Stimulated activated CD4-positive, alpha-beta T cell treated with anti-CD3 and anti-CD28 coated beads, Interleukin-1b, Interleukin-23, amount 100 ng/mL, for 48 hours (primary cell): ENCODE measurements at regions not wholly inside any gene's neighbourhood (a gene's known extent, or its start where the extent isn't known, plus 50 kb on each side); places are given as distances from the start of the nearest gene placed in this dataset.
"Not testable (repeated sequence)": the region's sequence is repeated elsewhere in the genome, so short reads cannot be mapped to it uniquely, and the experiment has no call there.

Source experiments
- DNase-seq: peaks from one replicate; pipeline ENCODE4 v3.0.0-alpha.2; 2020

GRCh38 chr10:28897617-28898464 lies 220.5 kb downstream of the BAMBI start:
- no peak for DNase-seq

- DNase-seq: no peak
These were observed 224.9 kb downstream of the BAMBI start for GRCh38 chr10:28902215-28902614.

- no peak for DNase-seq
These were observed 225.7 kb downstream of the BAMBI start for GRCh38 chr10:28903063-28903462.

GRCh38 chr10:28903736-28904135 lies 226.4 kb downstream of the BAMBI start:
- DNase-seq: no peak

DNA sequence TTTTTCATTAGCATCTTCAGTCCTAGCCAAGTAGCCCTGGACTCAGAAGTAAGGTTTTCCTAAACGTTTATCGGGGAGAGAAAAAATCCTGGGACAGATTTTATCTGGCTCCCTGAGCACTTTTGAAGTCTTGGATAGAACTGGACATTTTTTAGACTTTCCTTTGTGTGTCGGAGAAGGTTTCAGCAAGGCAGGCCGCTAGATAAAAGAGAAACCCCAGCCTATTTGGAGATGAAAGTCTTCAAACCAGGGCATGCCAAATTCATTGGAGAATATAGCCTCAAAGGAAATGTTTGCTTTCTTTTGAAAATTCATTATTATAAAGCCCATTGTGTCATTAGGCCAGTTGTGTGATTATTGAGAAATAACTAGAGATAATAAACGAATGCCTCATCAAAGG lies 228.1 kb downstream of the BAMBI start:
- no peak for DNase-seq

DNA sequence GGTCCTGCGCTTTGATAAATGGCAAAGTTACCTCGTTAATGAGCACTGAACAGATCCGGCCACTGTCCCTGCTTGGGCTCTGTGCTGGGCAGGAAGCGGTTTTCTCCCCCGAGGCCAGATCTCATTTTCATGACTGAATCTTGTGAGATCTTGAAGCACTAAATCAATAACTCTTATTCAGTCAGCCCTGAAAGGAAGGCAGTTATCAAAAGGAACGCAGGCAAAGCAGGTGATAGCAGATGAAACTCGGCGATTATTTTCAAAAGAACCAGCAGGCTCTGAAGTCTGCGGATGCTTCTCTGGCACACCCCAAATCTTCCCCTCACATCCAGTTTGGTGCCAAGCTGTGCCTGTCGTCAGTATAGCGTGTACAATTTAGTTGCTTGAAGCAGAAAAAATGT lies 228.7 kb downstream of the BAMBI start:
- no peak for DNase-seq

GRCh38 chr10:28906415-28906814 lies 229.1 kb downstream of the BAMBI start:
- no peak for DNase-seq

DNA sequence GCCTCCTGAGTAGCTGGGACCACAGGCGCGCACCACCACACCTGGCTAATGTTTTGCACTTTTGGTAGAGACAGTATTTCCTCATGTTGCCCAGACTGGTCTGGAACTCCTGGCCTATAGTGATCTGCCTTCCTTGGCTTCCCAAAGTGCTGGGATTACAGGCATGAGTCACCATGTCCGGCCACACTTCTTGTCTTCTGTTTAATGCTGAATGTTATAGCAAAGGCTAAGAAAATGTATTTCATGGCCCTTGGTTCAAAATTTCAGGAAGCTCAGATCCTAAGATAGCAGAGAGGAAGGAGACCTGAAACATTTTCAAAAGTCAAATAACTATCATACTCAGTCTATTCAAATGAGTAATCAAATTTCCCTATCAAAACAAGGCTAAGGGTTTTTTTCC lies 229.6 kb downstream of the BAMBI start:
- DNase-seq: no peak

DNA sequence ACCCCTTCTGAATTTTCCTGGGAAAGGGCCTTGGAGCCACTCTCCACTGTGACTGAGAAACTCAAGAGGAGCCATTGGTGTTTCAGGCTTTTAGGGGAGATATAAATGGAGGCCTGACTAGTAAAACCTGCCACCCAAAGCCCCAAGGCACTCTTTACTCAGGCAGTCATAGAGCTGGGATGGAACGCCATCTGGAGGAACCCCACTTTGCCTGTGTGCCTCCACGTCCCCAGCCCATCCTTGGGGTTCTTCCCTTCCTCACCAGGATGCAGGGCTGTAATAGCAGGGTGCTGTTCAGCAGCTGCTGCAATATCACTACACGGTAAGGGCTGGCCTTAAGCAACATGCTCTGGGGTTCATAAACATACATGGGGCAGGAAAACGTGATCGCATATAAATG lies 232.6 kb downstream of the BAMBI start:
- DNase-seq: no peak

DNA sequence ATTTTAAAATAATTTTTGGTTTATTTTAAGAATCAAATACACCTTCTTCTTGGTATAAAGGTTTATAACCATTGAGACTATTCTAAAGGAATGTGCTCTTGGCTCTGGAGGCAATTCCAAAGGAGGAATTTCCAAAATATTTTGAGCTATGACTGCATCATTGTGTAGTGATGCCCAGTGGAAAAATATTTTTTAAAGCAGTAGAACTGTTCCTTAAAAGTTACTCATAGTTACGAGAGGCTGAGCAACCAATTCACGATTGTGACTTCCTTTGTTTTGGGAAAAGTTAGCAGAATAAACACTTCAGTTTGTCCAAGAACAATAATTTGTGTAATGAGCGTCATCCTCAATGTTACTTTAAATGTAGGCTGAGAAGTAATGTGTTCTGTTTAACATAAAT lies 233.6 kb downstream of the BAMBI start:
- no peak for DNase-seq

DNA sequence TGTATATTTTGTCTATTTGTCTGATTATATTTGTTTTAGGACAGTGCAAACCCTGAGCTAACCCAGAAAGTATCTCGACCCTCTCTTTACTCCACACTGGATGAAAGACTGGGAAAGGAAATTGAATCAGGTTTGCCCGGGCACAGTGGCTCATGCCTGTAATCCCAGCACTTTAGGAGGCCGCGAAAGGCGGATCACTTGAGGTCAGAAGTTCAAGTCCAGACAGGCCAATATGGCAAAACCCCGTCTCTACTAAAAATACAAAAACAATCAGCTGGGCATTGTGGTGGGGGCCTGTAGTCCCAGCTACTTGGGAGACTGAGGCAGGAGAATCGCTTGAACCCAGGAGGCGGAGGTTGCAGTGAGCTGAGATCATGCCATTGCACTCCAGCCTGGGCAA lies 234.2 kb downstream of the BAMBI start:
- not testable (repeated sequence) for DNase-seq

DNA sequence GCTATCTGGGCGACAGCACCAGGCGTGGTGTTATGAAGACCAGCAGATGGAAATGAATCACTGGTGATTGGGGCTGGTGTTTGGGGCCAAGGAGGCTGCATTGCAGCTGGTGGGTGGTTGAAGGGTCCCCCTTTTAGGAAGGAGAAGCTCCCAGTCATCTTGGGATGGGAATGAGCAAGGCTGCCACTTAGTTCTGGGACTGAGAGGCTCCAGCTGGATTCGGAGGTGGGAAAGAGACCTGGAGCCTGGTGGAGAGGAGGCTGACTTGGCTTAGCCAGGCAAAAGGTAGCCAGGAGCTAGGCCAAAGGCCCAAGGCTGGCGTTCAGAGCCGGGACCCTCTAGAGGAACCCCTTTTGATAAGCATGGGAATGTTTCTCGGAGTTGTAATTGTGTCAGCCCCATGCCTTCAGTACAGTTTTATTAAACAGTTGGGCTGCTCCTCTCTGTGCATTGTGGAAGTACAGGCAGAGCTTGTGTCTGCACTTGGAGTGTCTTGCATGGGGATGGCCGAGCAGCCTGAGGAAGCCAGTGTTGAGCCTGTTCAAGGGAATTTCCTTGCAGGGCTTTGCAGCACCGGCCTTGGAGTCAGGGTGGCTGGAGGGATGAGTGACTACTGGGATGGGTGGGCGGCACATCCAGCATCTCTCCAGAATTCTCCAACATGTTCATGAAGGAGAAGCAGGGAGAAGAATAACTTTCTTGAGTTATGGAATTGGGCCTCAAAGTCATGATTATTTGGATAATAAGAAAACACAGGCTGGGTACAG lies 234.9 kb downstream of the BAMBI start:
- DNase-seq: no peak

DNA sequence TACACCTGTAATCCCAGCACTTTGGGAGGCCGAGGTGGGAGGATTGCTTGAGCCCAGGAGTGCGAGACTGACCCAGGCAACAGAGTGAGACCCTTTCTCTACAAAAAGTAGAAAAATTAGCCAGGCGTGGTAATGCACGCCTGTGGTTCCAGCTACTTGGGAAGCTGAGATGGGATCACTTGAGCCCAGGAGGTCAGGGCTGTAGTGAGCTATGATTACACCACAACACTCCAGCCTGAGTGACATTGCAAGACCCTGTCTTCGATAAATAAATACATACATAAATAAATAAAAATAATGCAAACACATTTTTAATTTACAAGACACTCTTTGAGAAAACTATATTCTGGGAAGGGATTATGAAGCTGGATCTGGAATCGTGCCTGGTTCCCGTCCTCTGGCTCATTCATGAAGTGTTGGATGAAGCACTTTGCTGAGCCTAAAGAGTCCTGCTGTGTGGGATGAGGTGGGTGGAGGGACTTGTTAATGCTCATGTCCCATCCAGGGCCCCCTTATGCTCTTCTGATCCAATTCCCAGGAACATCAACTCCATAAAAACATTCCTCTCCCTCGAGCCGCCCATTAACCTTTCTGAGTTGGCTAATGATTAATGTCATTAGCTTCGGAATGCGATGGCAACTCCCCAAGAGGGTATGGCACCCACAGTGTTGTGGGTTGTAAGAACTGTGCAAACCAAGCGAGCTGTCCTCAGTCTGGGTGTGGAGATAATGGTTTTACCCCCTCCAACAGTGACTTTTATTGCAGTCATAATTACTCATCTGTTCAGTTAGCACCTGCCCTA lies 236.3 kb downstream of the BAMBI start:
- no peak for DNase-seq

GRCh38 chr10:28914701-28915100 lies 237.4 kb downstream of the BAMBI start:
- no peak for DNase-seq

DNA sequence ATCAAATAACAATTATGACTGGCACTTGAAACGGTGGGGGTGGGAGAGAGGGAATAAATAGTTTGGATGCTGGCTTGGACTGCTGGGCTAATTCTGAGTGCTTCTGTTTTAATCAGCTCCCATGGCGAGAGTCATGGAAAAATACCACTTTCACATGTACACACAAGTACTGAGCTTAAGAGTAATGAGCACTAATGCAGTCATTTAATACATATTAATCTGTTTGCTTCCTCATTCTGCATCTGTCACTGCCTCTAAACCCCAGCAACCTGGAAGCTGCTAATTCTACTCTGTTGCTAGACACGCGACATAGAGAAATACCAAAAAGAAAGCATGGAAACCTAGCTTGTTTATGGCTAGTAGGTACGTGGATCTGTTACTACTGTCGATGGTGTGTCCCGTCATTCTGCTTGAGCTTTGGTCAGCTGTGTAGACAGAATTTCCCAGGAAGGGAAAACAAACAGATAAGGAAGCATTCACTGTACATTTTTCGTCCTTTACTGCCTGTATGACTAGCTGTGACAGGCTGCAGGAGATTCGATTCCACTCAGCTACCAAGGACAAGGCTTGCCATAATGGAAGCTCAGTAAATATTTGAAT lies 238.8 kb downstream of the BAMBI start:
- DNase-seq: no peak

- DNase-seq: no peak
These were observed 242.8 kb downstream of the BAMBI start for GRCh38 chr10:28920091-28920490.

GRCh38 chr10:28922127-28922526 lies 244.8 kb downstream of the BAMBI start:
- DNase-seq: no peak

GRCh38 chr10:28922861-28923260 lies 245.5 kb downstream of the BAMBI start:
- DNase-seq: no peak

DNA sequence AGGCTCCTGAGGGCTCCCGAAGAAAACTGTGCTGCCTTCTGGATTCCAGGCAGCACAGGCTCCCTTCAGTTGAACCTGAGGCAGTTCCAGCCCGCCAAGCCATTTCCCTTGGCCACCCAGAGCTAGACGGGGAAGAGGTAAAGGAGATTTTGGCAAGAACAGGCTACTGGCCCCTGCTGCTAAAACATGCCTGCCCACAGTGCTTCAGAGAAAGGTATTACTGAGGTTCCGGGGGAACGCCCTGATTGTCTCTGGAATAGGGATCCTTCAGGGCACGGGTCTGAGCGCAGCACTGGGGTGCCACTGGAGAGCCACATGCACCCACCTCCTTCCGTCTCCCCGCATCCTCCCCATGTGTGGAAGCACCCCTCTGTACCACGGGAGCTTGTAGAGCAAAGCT lies 247.4 kb downstream of the BAMBI start:
- DNase-seq: no peak

DNA sequence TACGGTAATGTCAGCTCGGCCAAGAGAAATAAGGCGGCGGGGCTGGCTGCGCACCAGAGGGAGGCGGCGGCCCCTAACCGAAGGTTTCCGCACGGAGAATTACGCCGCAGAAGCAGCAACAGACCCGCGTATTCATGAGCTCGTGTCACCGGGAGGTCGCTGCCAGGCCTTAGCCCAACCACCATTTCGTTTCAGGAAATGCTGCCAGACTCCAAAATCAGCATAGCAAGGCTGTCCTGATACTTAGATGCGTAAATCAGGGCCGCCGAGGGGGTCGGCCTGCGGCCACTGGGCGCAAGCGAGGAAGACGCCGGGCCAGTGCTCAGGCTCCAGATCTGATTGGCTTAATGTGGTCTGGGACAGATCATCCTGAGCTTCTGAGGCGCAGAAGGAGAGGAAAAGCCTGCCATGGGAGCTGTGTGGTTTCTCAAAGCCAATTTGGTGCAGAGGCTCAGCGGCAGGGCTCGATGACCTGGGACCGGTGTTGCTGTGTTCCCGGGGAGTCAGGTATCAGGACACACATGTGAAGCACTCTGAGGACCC lies 247.9 kb downstream of the BAMBI start:
- DNase-seq: no peak

DNA sequence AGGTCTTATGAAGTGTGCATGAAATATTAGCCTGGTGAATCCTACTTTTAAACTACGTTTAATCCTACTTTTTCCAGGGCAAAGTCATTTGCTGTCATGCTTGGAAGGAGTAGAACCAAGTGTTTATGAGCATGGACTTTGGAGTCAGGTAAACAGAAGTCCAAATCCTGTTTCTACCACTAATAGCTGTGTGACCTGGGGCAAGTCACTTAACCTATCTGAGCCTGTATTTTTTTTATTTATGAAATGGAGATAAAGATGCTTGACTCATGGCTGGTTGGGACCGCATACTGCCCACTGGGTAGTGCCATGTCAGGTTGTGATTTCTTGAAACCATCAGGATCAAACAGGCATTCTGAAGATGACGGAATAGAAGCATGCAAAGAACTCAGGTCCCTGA lies 249.6 kb downstream of the BAMBI start:
- DNase-seq: no peak

DNA sequence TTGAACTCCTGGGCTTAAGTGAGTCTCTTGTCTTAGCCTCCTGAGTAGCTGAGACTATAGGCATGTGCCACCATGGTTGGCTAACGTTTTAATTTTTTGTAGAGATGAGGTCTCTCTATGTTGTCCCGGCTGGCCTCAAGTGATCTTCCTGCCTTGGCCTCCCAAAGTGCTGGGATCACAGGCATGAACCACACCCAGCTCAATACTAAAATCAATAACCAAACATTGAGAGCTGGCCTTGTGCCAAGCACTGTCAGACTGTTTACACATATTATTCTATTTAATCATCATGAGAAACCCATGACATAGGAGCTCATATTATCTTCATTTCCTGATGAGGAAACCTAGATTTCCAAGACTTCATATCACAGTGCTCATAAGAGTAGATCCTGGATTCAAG lies 251.2 kb downstream of the BAMBI start:
- DNase-seq: no peak

GRCh38 chr10:28929942-28930341 lies 252.6 kb downstream of the BAMBI start:
- no peak for DNase-seq
